Keratinocyte (primary cell): ENCODE measurements at regions not wholly inside any gene's neighbourhood (a gene's known extent, or its start where the extent isn't known, plus 50 kb on each side); places are given as distances from the start of the nearest gene placed in this dataset.

ENCODE experiments used
- CTCF ChIP-seq, 3 experiments: IDR thresholded peaks in 1 of 3; conservative IDR thresholded peaks in 1 of 3; optimal IDR thresholded peaks in 1 of 3; 2 replicates in 2 of 3; 3 replicates in 1 of 3; pipeline versions ENCODE3 to v1.5.1; 2011; ENCODE audit warnings: low read length in 3 of 3, mild to moderate bottlenecking in 3 of 3, moderate library complexity in 2 of 3, control low read depth in 1 of 3, inconsistent platforms in 1 of 3; ENCODE audit not compliant: insufficient read depth in 2 of 3; ENCODE audit errors: extremely low read depth in 1 of 3
- EZH2 ChIP-seq: IDR thresholded peaks from one replicate; pipeline ENCODE4 v1.6.1; 2012; ENCODE audit warnings: inconsistent platforms, mild to moderate bottlenecking, low read length, moderate library complexity

GRCh38 chr10:117670116-117670904 is 127.8 kb downstream of the EMX2 start:
- no peak for TF ChIP-seq CTCF (optimal IDR thresholded peaks at IDR 0.05 in 1 of 3, IDR thresholded peaks at IDR 0.05 in 1 of 3, conservative IDR thresholded peaks at IDR 0.05 in 1 of 3; ENCODE audit: extremely low read depth in 1 of 3, insufficient read depth in 2 of 3, low read length in 3 of 3)
- no peak for TF ChIP-seq EZH2
